Activated CD8-positive, alpha-beta T cell treated with anti-CD3 and anti-CD28 coated beads for 36 hours (primary cell): ENCODE measurements at regions not wholly inside any gene's neighbourhood (a gene's known extent, or its start where the extent isn't known, plus 50 kb on each side); places are given as distances from the start of the nearest gene placed in this dataset.

Experiments used
- ATAC-seq: fragments of 200-7000 bp; cut with Tn5 transposase; one replicate; pipeline ENCODE4 v1.10.0; 2021; ENCODE audit warnings: mild to moderate bottlenecking, moderate library complexity
- CTCF ChIA-PET: fragments of 350-600 bp; sonication (Branson Sonifier 250); formaldehyde crosslinking; loops from one replicate; lab custom pipeline; 2021; ENCODE audit warnings: antibody characterized with exemption; lab: Charles Lee
- POLR2A ChIA-PET: fragments of 350-600 bp; sonication (Branson Sonifier 250); formaldehyde crosslinking; loops from one replicate; lab custom pipeline; 2021; ENCODE audit warnings: antibody characterized with exemption; lab: Charles Lee
- DNase-seq: peaks from one replicate; pipeline ENCODE4 v3.0.0-alpha.2; 2020
- H3K27ac Mint-ChIP-seq: one replicate; pipeline ENCODE4 v1.8.0; 2021; ENCODE audit warnings: mild to moderate bottlenecking, mixed read lengths
- H3K27me3 Mint-ChIP-seq: one replicate; pipeline ENCODE4 v1.8.0; 2021; ENCODE audit warnings: mixed read lengths
- H3K36me3 Mint-ChIP-seq: one replicate; pipeline ENCODE4 v1.8.0; 2021; ENCODE audit warnings: low read depth, mixed read lengths
- H3K4me1 Mint-ChIP-seq: one replicate; pipeline ENCODE4 v1.8.0; 2021; ENCODE audit warnings: low read depth, mixed read lengths
- H3K4me3 Mint-ChIP-seq: one replicate; pipeline ENCODE4 v1.8.0; 2021; ENCODE audit warnings: mild to moderate bottlenecking, moderate library complexity, mixed read lengths
- H3K9me3 Mint-ChIP-seq: one replicate; pipeline ENCODE4 v1.8.0; 2021; ENCODE audit warnings: mixed read lengths
- CTCF ChIP-seq: fragments of 200-600 bp; IDR thresholded peaks from one replicate; pipeline ENCODE4 v1.8.0; 2022; ENCODE audit warnings: antibody characterized with exemption, mild to moderate bottlenecking
- intact Hi-C: fragments of 100-400 bp; cut with micrococcal nuclease; formaldehyde crosslinking; loops from one replicate; pipeline ENCODE4 v1.10.0; 2022

- Mint-ChIP-seq H3K9me3 (no peaks in the 10 kb centered on the region), H3K27me3 (peaks cover 20% of the 10 kb centered on the region), H3K4me1 (no peaks in the 10 kb centered on the region), H3K4me3 (no peak overlapping the region), H3K27ac (no peak overlapping the region), H3K36me3 (no peaks in the 10 kb centered on the region)
- intact Hi-C loops = no loop called here
- ChIA-PET CTCF (no interaction called here), POLR2A (no interaction called here)
- DNase-seq = no peak
- TF ChIP-seq CTCF = no peak
- no peak for ATAC-seq
Observed at GRCh38 chr2:30096451-30096850, 50.4 kb upstream of the YPEL5 start.
